Uterus (tissue), 2 donors: ENCODE measurements at regions not wholly inside any gene's neighbourhood (a gene's known extent, or its start where the extent isn't known, plus 50 kb on each side); places are given as distances from the start of the nearest gene placed in this dataset.

Experiments
- CTCF ChIP-seq, 4 experiments: fragments of 200-600 bp in 2 of 4; fragments of 450-650 bp in 2 of 4; sonication (generic) in 2 of 4; IDR thresholded peaks; one replicate each; pipeline ENCODE4 v1.5.1; 2016 to 2019; ENCODE audit warnings: antibody characterized with exemption in 4 of 4, mild to moderate bottlenecking in 2 of 4, moderate library complexity in 1 of 4
- POLR2A ChIP-seq, 2 donors: fragments of 450-650 bp; IDR thresholded peaks; one replicate each; pipeline ENCODE4 v1.6.1; 2016; ENCODE audit warnings: antibody characterized with exemption in 2 of 2, mild to moderate bottlenecking in 1 of 2, moderate library complexity in 1 of 2

GRCh38 chr7:10120936-10121335 lies 852.7 kb upstream of the PHF14 start:
- TF ChIP-seq CTCF (IDR thresholded peaks at IDR 0.05), result no peak
- no peak for TF ChIP-seq POLR2A (IDR thresholded peaks at IDR 0.05)
